Panc1 (cell line): ENCODE measurements at regions not wholly inside any gene's neighbourhood (a gene's known extent, or its start where the extent isn't known, plus 50 kb on each side); places are given as distances from the start of the nearest gene placed in this dataset.

Experiments used
- ATAC-seq: fragments of 200-7000 bp; cut with Tn5 transposase; 2 replicates; pipeline ENCODE4 v1.9.1; 2020; ENCODE audit warnings: mild to moderate bottlenecking, moderate library complexity
- BruUV-seq: library from RNA; stranded (reverse); fragments of 400-500 nt; replicated peaks from 2 replicates; lab custom pipeline; 2021; lab: Mats Ljungman, UMichigan
- CTCF ChIA-PET: fragments of 300-600 bp; sonication (Branson Sonifier 250); formaldehyde crosslinking; loops from one replicate; lab custom pipeline; 2022; ENCODE audit warnings: antibody characterized with exemption; lab: Charles Lee
- POLR2A ChIA-PET: fragments of 300-600 bp; sonication (Branson Sonifier 250); formaldehyde crosslinking; loops from one replicate; lab custom pipeline; 2022; ENCODE audit warnings: antibody characterized with exemption; lab: Charles Lee
- DNase-seq: peaks from one replicate; pipeline ENCODE4 v3.0.0-alpha.2; 2010; ENCODE audit warnings: low read depth, low spot score
- H3K27ac ChIP-seq: 2 replicates; pipeline ENCODE4 v1.5.1; 2011; ENCODE audit warnings: mild to moderate bottlenecking, low read length, inconsistent platforms
- H3K27me3 ChIP-seq: fragments of 200-500 bp; sonication (Bioruptor generic); 2 replicates; pipeline ENCODE4 v1.6.0; 2014; ENCODE audit warnings: low read length, inconsistent platforms; ENCODE audit not compliant: control insufficient read depth, insufficient read depth
- H3K36me3 ChIP-seq: fragments of 200-500 bp; sonication (Bioruptor generic); 2 replicates; pipeline ENCODE4 v1.5.1; 2014; ENCODE audit warnings: inconsistent platforms, mild to moderate bottlenecking, low read length, moderate library complexity; ENCODE audit not compliant: control insufficient read depth, insufficient read depth
- H3K4me1 ChIP-seq: 2 replicates; pipeline ENCODE4 v1.5.1; 2011; ENCODE audit warnings: inconsistent platforms, mild to moderate bottlenecking, low read length, moderate library complexity; ENCODE audit not compliant: control insufficient read depth, insufficient read depth
- H3K4me3 ChIP-seq, 2 experiments: 2 replicates each; pipeline ENCODE4 v1.5.1; 2011 to 2012; ENCODE audit warnings: low read depth in 2 of 2, low read length in 2 of 2, mild to moderate bottlenecking in 2 of 2, inconsistent platforms in 1 of 2, moderate library complexity in 1 of 2
- H3K9me3 ChIP-seq: fragments of 200-500 bp; sonication (Bioruptor generic); 2 replicates; pipeline ENCODE4 v1.5.1; 2014; ENCODE audit warnings: low read depth, mild to moderate bottlenecking, inconsistent platforms, low read length, moderate library complexity; ENCODE audit not compliant: control insufficient read depth, insufficient read depth
- POLR2AphosphoS5 ChIP-seq: IDR thresholded peaks from 2 replicates; pipeline ENCODE4 v1.6.1; 2012; ENCODE audit warnings: mild to moderate bottlenecking, low read depth, low read length, moderate library complexity
- SIN3A ChIP-seq: IDR thresholded peaks from 2 replicates; pipeline ENCODE4 v1.6.1; 2012; ENCODE audit warnings: low read depth, mild to moderate bottlenecking, low read length, moderate library complexity, borderline replicate concordance; ENCODE audit not compliant: insufficient read depth
- TCF7L2 ChIP-seq: IDR thresholded peaks from 2 replicates; pipeline ENCODE4 v1.6.1; 2011; ENCODE audit warnings: mild to moderate bottlenecking, low read depth, low read length, inconsistent platforms
- in situ Hi-C: cut with HindIII; loops from 2 replicates; pipeline ENCODE4 v1.10.0; 2016; ENCODE audit warnings: low sequenced_read_pairs, low pct_unique_long_range_greater_than_20kb
- intact Hi-C: fragments of 100-400 bp; cut with micrococcal nuclease; formaldehyde crosslinking; loops from one replicate; pipeline ENCODE4 v1.10.0; 2022; ENCODE audit not compliant: unreplicated experiment
- TF ChIP-seq, protein P1 (sequence below), 2 experiments: IDR thresholded peaks; 2 replicates each; pipeline ENCODE4 v1.6.1; 2011 to 2012; ENCODE audit warnings: low read depth in 2 of 2, control low read depth in 1 of 2, low read length in 1 of 2, mild to moderate bottlenecking in 1 of 2, moderate library complexity in 1 of 2; ENCODE audit not compliant: insufficient read depth in 1 of 2
- TF ChIP-seq, protein P2 (sequence below): fragments of 450-650 bp; IDR thresholded peaks from 2 replicates; pipeline ENCODE4 v1.5.1; 2017; ENCODE audit warnings: mild to moderate bottlenecking

DNA sequence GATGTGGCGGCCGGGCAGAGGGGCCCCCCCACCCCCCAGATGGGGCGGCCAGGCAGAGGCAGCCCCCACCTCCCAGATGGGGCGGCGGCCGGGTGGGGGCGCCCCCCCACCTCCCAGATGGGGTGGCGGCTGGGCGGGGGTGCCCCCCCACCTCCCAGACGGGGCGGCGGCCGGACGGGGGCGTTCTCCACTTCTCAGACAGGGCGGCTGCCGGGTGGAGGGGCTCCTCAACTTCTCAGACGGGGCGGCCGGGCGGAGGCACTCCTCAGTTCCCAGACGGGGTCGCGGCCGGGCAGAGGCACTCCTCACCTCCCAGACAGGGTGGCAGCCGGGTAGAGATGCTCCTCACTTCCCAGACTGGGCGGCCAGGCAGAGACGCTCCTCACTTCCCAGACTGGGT, 469.8 kb downstream of the PCNX1 start:
- no peak for DNase-seq

DNA sequence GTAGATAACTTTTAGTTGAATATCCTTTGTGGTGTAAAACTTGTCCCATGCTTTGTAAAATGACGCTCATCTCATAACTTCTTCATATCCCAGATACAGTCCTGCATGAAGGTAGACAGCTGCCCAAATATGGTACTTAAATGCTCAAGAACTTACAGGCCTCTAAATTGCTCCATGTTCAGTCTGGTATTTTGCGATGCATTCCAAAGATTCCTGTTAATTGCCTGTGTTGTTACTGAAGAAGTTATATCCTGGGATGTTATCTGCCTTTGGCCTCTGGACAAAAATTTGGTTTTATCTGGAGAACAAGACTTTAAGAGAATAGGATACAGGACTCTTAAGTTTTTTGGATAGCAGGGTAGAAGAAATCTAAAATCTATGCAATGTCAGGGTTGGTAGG, 473.0 kb downstream of the PCNX1 start:
- Histone ChIP-seq H3K4me3 (no peak overlapping the region), H3K9me3 (peaks cover 5% of the 10 kb centered on the region; the same call in 1 of the 2 replicates), H3K27me3 (no peaks in the 10 kb centered on the region), H3K27ac (no peak overlapping the region; the same call in 1 of the 2 replicates), H3K36me3 (no peaks in the 10 kb centered on the region), H3K4me1 (peaks cover 3% of the 10 kb centered on the region; the same call in 1 of the 2 replicates)
- POLR2A ChIA-PET: no interaction called here
- ATAC-seq (no peak), DNase-seq (no peak)
- intact Hi-C loops: no loop called here
- CTCF ChIA-PET: no interaction called here
- no TSS peak for BruUV-seq
- in situ Hi-C loops: no loop called here
- TF ChIP-seq TCF7L2 (no peak), SIN3A (no peak), POLR2AphosphoS5 (no peak)
- TF ChIP-seq, protein P1, sequence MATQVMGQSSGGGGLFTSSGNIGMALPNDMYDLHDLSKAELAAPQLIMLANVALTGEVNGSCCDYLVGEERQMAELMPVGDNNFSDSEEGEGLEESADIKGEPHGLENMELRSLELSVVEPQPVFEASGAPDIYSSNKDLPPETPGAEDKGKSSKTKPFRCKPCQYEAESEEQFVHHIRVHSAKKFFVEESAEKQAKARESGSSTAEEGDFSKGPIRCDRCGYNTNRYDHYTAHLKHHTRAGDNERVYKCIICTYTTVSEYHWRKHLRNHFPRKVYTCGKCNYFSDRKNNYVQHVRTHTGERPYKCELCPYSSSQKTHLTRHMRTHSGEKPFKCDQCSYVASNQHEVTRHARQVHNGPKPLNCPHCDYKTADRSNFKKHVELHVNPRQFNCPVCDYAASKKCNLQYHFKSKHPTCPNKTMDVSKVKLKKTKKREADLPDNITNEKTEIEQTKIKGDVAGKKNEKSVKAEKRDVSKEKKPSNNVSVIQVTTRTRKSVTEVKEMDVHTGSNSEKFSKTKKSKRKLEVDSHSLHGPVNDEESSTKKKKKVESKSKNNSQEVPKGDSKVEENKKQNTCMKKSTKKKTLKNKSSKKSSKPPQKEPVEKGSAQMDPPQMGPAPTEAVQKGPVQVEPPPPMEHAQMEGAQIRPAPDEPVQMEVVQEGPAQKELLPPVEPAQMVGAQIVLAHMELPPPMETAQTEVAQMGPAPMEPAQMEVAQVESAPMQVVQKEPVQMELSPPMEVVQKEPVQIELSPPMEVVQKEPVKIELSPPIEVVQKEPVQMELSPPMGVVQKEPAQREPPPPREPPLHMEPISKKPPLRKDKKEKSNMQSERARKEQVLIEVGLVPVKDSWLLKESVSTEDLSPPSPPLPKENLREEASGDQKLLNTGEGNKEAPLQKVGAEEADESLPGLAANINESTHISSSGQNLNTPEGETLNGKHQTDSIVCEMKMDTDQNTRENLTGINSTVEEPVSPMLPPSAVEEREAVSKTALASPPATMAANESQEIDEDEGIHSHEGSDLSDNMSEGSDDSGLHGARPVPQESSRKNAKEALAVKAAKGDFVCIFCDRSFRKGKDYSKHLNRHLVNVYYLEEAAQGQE (IDR thresholded peaks at IDR 0.05; ENCODE audit: insufficient read depth in 1 of 2, low read depth in 2 of 2, low read length in 1 of 2): no peak
- TF ChIP-seq, protein P2, sequence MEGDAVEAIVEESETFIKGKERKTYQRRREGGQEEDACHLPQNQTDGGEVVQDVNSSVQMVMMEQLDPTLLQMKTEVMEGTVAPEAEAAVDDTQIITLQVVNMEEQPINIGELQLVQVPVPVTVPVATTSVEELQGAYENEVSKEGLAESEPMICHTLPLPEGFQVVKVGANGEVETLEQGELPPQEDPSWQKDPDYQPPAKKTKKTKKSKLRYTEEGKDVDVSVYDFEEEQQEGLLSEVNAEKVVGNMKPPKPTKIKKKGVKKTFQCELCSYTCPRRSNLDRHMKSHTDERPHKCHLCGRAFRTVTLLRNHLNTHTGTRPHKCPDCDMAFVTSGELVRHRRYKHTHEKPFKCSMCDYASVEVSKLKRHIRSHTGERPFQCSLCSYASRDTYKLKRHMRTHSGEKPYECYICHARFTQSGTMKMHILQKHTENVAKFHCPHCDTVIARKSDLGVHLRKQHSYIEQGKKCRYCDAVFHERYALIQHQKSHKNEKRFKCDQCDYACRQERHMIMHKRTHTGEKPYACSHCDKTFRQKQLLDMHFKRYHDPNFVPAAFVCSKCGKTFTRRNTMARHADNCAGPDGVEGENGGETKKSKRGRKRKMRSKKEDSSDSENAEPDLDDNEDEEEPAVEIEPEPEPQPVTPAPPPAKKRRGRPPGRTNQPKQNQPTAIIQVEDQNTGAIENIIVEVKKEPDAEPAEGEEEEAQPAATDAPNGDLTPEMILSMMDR: no peak

More for the DNA sequence above, 469.8 kb downstream of the PCNX1 start:
- H3K27me3 ChIP-seq: no peaks in the 10 kb centered on the region
- no peak overlapping the region for H3K4me3 ChIP-seq
- H3K36me3 ChIP-seq: no peaks in the 10 kb centered on the region
- ATAC-seq: no peak
- no peak overlapping the region for H3K27ac ChIP-seq
- peaks cover 3% of the 10 kb centered on the region; the same call in 1 of the 2 replicates for H3K4me1 ChIP-seq
- in situ Hi-C loops (no loop called here), intact Hi-C loops (no loop called here)
- TF ChIP-seq POLR2AphosphoS5 (no peak), TCF7L2 (no peak), SIN3A (no peak)
- TF ChIP-seq, protein P2: no peak
- TF ChIP-seq, protein P1 (IDR thresholded peaks at IDR 0.05; ENCODE audit: insufficient read depth in 1 of 2, low read depth in 2 of 2, low read length in 1 of 2): no peak
- peaks cover 5% of the 10 kb centered on the region; the same call in 1 of the 2 replicates for H3K9me3 ChIP-seq
- ChIA-PET POLR2A (no interaction called here), CTCF (no interaction called here)
- BruUV-seq: no TSS peak
